K562 (cell line): ENCODE measurements at regions not wholly inside any gene's neighbourhood (a gene's known extent, or its start where the extent isn't known, plus 50 kb on each side); places are given as distances from the start of the nearest gene placed in this dataset.

ENCODE experiments used
- ATAC-seq: fragments of 200-7000 bp; cut with Tn5 transposase; 3 replicates; pipeline ENCODE4 v1.9.1; 2020; ENCODE audit warnings: moderate library complexity
- BruUV-seq: library from RNA; stranded (reverse); fragments of 400-500 nt; replicated peaks from 2 replicates; lab custom pipeline; 2021; lab: Mats Ljungman, UMichigan
- CTCF ChIA-PET: fragments of 300-600 bp; formaldehyde crosslinking; extraction: SDS; loops from one replicate; lab custom pipeline; 2021; ENCODE audit warnings: low intra/inter-chr PET ratio; lab: Yijun Ruan, JAX
- POLR2A ChIA-PET: fragments of 300-600, 350-650 bp; sonication (Branson Sonifier 250); formaldehyde crosslinking; extraction: SDS; loops from one replicate; lab custom pipeline; 2021; ENCODE audit warnings: antibody characterized with exemption, inconsistent platforms; lab: Yijun Ruan, JAX
- DNase-seq, 4 experiments: peaks; one replicate each; pipeline versions ENCODE4 v3.0.0 to v3.0.0-alpha.2; 2011 to 2018; ENCODE audit warnings: low spot score in 3 of 4, mixed read lengths in 3 of 4; ENCODE audit errors: extremely low read depth in 1 of 4
- FAIRE-seq: peaks from 2 replicates; lab custom pipeline; 2011; peaks lifted over from hg19 to GRCh38; lab: Jason Lieb, UNC
- H2AFZ ChIP-seq: 2 replicates; pipeline ENCODE4 v1.6.0; 2011; ENCODE audit warnings: low read depth, low read length, control low read depth, inconsistent platforms
- H3K27ac ChIP-seq: fragments of 200-600 bp; 3 replicates; pipeline ENCODE4 v1.8.0; 2011; ENCODE audit warnings: low read depth, mild to moderate bottlenecking, control low read depth, inconsistent platforms, low read length, moderate library complexity, mixed read lengths; ENCODE audit errors: extremely low read depth
- H3K27me3 ChIP-seq, 2 experiments: fragments of 300-600 bp in 1 of 2; 2 replicates in 1 of 2; 3 replicates in 1 of 2; pipeline versions ENCODE4 v1.6.0 to v1.8.0; 2011; ENCODE audit warnings: inconsistent platforms in 2 of 2, low read length in 2 of 2, mild to moderate bottlenecking in 1 of 2, mixed read lengths in 1 of 2, moderate library complexity in 1 of 2; ENCODE audit not compliant: control insufficient read depth in 2 of 2, insufficient read depth in 2 of 2
- H3K36me3 ChIP-seq: fragments of 300-600 bp; 3 replicates; pipeline ENCODE4 v1.8.0; 2011; ENCODE audit warnings: mild to moderate bottlenecking, low read length, inconsistent platforms; ENCODE audit not compliant: control insufficient read depth, insufficient read depth
- H3K4me1 ChIP-seq, 2 experiments: fragments of 200-600 bp in 1 of 2; replicated peaks in 1 of 2; 2 replicates in 1 of 2; 3 replicates in 1 of 2; pipeline versions ENCODE4 v1.5.1 to v1.8.0; 2011; ENCODE audit warnings: inconsistent platforms in 2 of 2, low read length in 2 of 2, mild to moderate bottlenecking in 1 of 2, mixed read lengths in 1 of 2, moderate library complexity in 1 of 2; ENCODE audit not compliant: control insufficient read depth in 2 of 2, insufficient read depth in 2 of 2
- H3K4me2 ChIP-seq: 2 replicates; pipeline ENCODE4 v1.6.1; 2011; ENCODE audit warnings: low read length, control low read depth, inconsistent platforms, mixed read lengths; ENCODE audit not compliant: insufficient read depth
- H3K4me3 ChIP-seq: fragments of 200-600 bp; sonication (generic), shearing (Covaris generic); 2 replicates; pipeline ENCODE4 v1.5.1; 2016; ENCODE audit warnings: control low read depth, inconsistent platforms
- H3K79me2 ChIP-seq: fragments of 200-600 bp; 3 replicates; pipeline ENCODE4 v1.8.0; 2011; ENCODE audit warnings: low read length, inconsistent platforms; ENCODE audit not compliant: control insufficient read depth, insufficient read depth
- H3K9ac ChIP-seq, 2 experiments: 2 replicates each; pipeline versions ENCODE4 v1.6.0 to v1.6.1; 2011; ENCODE audit warnings: low read depth in 2 of 2, low read length in 2 of 2, control low read depth in 1 of 2, inconsistent platforms in 1 of 2, mild to moderate bottlenecking in 1 of 2, mixed read lengths in 1 of 2; ENCODE audit not compliant: insufficient read depth in 1 of 2
- H3K9me1 ChIP-seq: one replicate; pipeline ENCODE4 v1.6.0; 2011; ENCODE audit warnings: inconsistent platforms, mild to moderate bottlenecking, low read length, moderate library complexity; ENCODE audit not compliant: control insufficient read depth, insufficient read depth
- H3K9me3 ChIP-seq: replicated peaks from 2 replicates; pipeline ENCODE4 v1.5.1; 2011; ENCODE audit warnings: low read depth, low read length, inconsistent platforms; ENCODE audit not compliant: control insufficient read depth, insufficient read depth
- H4K20me1 ChIP-seq: replicated peaks from 2 replicates; pipeline ENCODE4 v1.6.1; 2011; ENCODE audit warnings: low read length, inconsistent platforms, mixed read lengths; ENCODE audit not compliant: control insufficient read depth, insufficient read depth
- CBX3 ChIP-seq, 2 experiments: IDR thresholded peaks; 1 replicate in 1 of 2; 2 replicates in 1 of 2; pipeline ENCODE4 v1.6.1; 2012; ENCODE audit warnings: inconsistent platforms in 2 of 2, low read length in 2 of 2, borderline replicate concordance in 1 of 2, control low read depth in 1 of 2
- FOXK2 ChIP-seq, 2 experiments: fragments of 450-650 bp; IDR thresholded peaks in 1 of 2; conservative IDR thresholded peaks in 1 of 2; 2 replicates each; pipeline ENCODE4 v1.6.1; 2016; ENCODE audit warnings: low read depth in 2 of 2, mild to moderate bottlenecking in 1 of 2
- LEF1 ChIP-seq: fragments of 450-650 bp; IDR thresholded peaks from 2 replicates; pipeline ENCODE4 v1.6.1; 2016; ENCODE audit warnings: mild to moderate bottlenecking
- NCOA6 ChIP-seq: fragments of 450-650 bp; IDR thresholded peaks from 2 replicates; pipeline ENCODE4 v1.6.1; 2017; ENCODE audit warnings: mild to moderate bottlenecking
- TFAM ChIP-seq: fragments of 250-450 bp; sonication (Bioruptor Pico); conservative IDR thresholded peaks from 2 replicates; pipeline ENCODE4 v1.5.0; 2021; ENCODE audit warnings: mild to moderate bottlenecking, moderate library complexity
- TRIM24 ChIP-seq, 2 experiments: fragments of 450-650 bp; IDR thresholded peaks; 2 replicates each; pipeline ENCODE4 v1.6.1; 2016
- U2AF2 ChIP-seq: fragments of 200-400 bp; formaldehyde crosslinking; optimal IDR thresholded peaks from 2 replicates; pipeline ENCODE3; 2017; ENCODE audit warnings: low read depth, mild to moderate bottlenecking, low read length
- ZNF124 ChIP-seq: sonication (generic); formaldehyde crosslinking; IDR thresholded peaks from 2 replicates; pipeline ENCODE4 v1.8.1; 2022; ENCODE audit warnings: missing genetic modification reagents
- ZNF274 ChIP-seq: IDR thresholded peaks from 2 replicates; pipeline ENCODE4 v1.6.1; 2011; ENCODE audit warnings: low read depth, mild to moderate bottlenecking, low read length, moderate library complexity, borderline replicate concordance
- ZNF384 ChIP-seq: IDR thresholded peaks from 2 replicates; pipeline ENCODE4 v1.6.1; 2012; ENCODE audit warnings: low read depth, low read length, improper control_type of control experiment
- ZNF507 ChIP-seq: conservative IDR thresholded peaks from 2 replicates; pipeline ENCODE4 v1.6.1; 2017; ENCODE audit warnings: missing genetic modification characterization, missing compliant biosample characterization
- WGBS: fragments of 100-300 bp; shearing (Covaris generic); methylation state at CpG from one replicate; pipeline ENCODE4 v1.1.6; 2016; ENCODE audit warnings: low coverage, mixed read lengths; ENCODE audit not compliant: insufficient coverage; ENCODE audit errors: missing lambda C conversion rate; 5-methylcytosine and 5-hydroxymethylcytosine counted together
- in situ Hi-C: fragments of 300-500 bp; cut with MboI; formaldehyde crosslinking; loops from 4 replicates; pipeline ENCODE4 v1.15.0; 2018; ENCODE audit warnings: inconsistent platforms, mixed read lengths
- intact Hi-C: fragments of 100-400 bp; cut with micrococcal nuclease; formaldehyde crosslinking; loops from 2 replicates; pipeline ENCODE4 v1.14.2; 2022
- TF ChIP-seq, protein P1 (sequence below): fragments of 250-450 bp; sonication (Bioruptor Pico); IDR thresholded peaks from 2 replicates; pipeline ENCODE4 v1.9.0; 2021; ENCODE audit warnings: mild to moderate bottlenecking
- TF ChIP-seq, protein P2 (sequence below), 2 experiments: fragments of 450-650 bp in 1 of 2; sonication (generic) in 1 of 2; formaldehyde crosslinking in 1 of 2; IDR thresholded peaks; 2 replicates each; pipeline versions ENCODE4 v1.7.1 to v1.9.0; 2016 to 2022; ENCODE audit warnings: inconsistent platforms in 1 of 2, mild to moderate bottlenecking in 1 of 2, missing genetic modification reagents in 1 of 2

DNA sequence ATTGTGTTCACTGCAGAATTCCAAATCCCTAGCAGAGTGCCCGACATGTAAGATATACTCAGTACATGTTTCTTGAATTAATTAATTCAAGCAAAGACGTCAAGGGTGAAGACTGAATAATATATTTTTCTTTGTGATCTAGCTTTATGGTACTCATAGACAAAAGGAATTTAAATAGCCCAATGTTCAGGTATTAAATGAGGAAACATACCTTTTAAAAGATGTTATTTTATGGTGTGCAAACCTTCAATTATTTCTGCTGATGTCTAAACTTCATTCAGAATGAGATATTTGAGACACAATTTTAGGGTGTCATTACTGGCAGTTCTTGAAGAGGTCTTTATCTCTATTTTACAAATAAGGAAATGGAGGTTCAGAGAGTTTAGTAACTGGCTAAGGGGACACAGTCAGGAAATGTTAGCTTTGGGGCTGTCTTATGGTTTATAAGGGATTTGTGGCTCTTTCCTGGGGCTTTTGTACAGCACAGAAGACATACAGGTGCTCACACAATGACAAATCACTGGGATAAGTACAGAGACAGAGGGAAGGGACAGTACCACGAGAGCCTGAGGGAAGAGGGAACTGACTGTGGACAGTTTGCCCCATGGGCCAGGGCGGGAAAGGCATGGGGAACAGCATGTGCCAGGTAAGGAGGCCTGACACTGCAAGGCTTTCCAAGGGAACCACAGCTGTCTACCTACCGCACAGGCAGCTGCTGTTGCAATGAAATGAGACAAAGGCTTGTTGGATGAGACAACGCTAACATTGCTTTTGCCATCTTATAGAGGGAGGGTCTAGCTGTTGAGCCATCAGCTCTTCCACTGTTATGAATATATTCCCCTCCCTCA, 155.3 kb downstream of the DDX1 start:
- Histone ChIP-seq H3K27me3 (peaks cover 0 to 20% of the 10 kb centered on the region in 2 experiments; a peak in 2 of 5 replicates), H3K36me3 (no peaks in the 10 kb centered on the region), H3K4me3 (no peak overlapping the region), H2AFZ (no peak overlapping the region), H3K27ac (no peak overlapping the region), H3K79me2 (no peaks in the 10 kb centered on the region), H3K9me3 (no peaks in the 10 kb centered on the region), H3K9ac (no peak overlapping the region), H4K20me1 (peaks cover 5% of the 10 kb centered on the region), H3K4me2 (no peak overlapping the region), H3K4me1 (no peaks in the 10 kb centered on the region), H3K9me1 (no peaks in the 10 kb centered on the region)
- POLR2A ChIA-PET = no interaction called here
- WGBS = 0% methylated on average over 6 of the region's 6 CpGs
- FAIRE-seq (no peak), DNase-seq (no peak), ATAC-seq (no peak)
- in situ Hi-C loops (loop anchor here (5.0 kb wide), 1 partner anchor 110 kb away; no protein-coding TSS in a partner anchor), intact Hi-C loops (no loop called here)
- TF ChIP-seq ZNF507 (tag) = no peak
- no peak for TF ChIP-seq NCOA6
- no peak for TF ChIP-seq TFAM (CRISPR knock-in tag)
- no peak for TF ChIP-seq FOXK2 (conservative IDR thresholded peaks at IDR 0.05 in 1 of 2, IDR thresholded peaks at IDR 0.05 in 1 of 2; ENCODE audit: low read depth in 2 of 2)
- TF ChIP-seq LEF1 = no peak
- TF ChIP-seq U2AF2 = no peak
- TF ChIP-seq, protein P1, sequence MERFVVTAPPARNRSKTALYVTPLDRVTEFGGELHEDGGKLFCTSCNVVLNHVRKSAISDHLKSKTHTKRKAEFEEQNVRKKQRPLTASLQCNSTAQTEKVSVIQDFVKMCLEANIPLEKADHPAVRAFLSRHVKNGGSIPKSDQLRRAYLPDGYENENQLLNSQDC = no peak
- no peak for TF ChIP-seq ZNF384
- TF ChIP-seq TRIM24 (IDR thresholded peaks at IDR 0.05) = no peak
- TF ChIP-seq CBX3 (IDR thresholded peaks at IDR 0.05; ENCODE audit: borderline replicate concordance in 1 of 2, low read length in 2 of 2) = no peak
- no peak for TF ChIP-seq ZNF124 (CRISPR knock-in tag)
- TF ChIP-seq ZNF274 = no peak
- TF ChIP-seq, protein P2, sequence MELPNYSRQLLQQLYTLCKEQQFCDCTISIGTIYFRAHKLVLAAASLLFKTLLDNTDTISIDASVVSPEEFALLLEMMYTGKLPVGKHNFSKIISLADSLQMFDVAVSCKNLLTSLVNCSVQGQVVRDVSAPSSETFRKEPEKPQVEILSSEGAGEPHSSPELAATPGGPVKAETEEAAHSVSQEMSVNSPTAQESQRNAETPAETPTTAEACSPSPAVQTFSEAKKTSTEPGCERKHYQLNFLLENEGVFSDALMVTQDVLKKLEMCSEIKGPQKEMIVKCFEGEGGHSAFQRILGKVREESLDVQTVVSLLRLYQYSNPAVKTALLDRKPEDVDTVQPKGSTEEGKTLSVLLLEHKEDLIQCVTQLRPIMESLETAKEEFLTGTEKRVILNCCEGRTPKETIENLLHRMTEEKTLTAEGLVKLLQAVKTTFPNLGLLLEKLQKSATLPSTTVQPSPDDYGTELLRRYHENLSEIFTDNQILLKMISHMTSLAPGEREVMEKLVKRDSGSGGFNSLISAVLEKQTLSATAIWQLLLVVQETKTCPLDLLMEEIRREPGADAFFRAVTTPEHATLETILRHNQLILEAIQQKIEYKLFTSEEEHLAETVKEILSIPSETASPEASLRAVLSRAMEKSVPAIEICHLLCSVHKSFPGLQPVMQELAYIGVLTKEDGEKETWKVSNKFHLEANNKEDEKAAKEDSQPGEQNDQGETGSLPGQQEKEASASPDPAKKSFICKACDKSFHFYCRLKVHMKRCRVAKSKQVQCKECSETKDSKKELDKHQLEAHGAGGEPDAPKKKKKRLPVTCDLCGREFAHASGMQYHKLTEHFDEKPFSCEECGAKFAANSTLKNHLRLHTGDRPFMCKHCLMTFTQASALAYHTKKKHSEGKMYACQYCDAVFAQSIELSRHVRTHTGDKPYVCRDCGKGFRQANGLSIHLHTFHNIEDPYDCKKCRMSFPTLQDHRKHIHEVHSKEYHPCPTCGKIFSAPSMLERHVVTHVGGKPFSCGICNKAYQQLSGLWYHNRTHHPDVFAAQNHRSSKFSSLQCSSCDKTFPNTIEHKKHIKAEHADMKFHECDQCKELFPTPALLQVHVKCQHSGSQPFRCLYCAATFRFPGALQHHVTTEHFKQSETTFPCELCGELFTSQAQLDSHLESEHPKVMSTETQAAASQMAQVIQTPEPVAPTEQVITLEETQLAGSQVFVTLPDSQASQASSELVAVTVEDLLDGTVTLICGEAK (IDR thresholded peaks at IDR 0.05) = no peak
- TF ChIP-seq, protein P2 (CRISPR knock-in tag; IDR thresholded peaks at IDR 0.05) = no peak
- CTCF ChIA-PET = no interaction called here
- BruUV-seq = no TSS peak
